ENCODE measurements at regions not wholly inside any gene's neighbourhood (a gene's known extent, or its start where the extent isn't known, plus 50 kb on each side); places are given as distances from the start of the nearest gene placed in this dataset.

DNA sequence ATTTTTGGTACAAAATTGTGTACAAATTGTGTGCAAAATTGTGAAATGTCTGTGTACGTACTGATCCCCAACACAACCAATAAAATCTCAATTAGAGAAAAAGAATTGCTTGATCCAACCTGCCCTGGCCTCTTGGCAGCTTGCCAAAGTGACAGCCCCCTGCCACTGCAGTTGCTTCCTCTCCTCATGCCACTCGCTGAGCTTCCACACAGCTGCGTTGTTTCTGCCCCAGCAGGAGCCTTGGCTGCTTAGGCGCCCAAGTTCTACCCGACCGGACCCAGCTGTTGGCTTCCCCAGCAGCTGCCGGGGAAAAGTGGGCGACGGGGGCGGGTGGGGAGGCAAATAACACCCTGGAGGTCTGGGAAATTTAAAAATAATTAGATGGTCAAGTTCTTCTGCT is 171.8 kb upstream of the ATF7IP start:
- TF ChIP-seq, protein P1, sequence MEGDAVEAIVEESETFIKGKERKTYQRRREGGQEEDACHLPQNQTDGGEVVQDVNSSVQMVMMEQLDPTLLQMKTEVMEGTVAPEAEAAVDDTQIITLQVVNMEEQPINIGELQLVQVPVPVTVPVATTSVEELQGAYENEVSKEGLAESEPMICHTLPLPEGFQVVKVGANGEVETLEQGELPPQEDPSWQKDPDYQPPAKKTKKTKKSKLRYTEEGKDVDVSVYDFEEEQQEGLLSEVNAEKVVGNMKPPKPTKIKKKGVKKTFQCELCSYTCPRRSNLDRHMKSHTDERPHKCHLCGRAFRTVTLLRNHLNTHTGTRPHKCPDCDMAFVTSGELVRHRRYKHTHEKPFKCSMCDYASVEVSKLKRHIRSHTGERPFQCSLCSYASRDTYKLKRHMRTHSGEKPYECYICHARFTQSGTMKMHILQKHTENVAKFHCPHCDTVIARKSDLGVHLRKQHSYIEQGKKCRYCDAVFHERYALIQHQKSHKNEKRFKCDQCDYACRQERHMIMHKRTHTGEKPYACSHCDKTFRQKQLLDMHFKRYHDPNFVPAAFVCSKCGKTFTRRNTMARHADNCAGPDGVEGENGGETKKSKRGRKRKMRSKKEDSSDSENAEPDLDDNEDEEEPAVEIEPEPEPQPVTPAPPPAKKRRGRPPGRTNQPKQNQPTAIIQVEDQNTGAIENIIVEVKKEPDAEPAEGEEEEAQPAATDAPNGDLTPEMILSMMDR (IDR thresholded peaks at IDR 0.05 in 8 of 11, conservative IDR thresholded peaks at IDR 0.05 in 3 of 11): no peak
- TF ChIP-seq POLR2AphosphoS5 (IDR thresholded peaks at IDR 0.05): no peak
- no peak for TF ChIP-seq POLR2A (IDR thresholded peaks at IDR 0.05)

Data from spleen (tissue), 7 donors.